HG03280 (cell line): ENCODE measurements at regions not wholly inside any gene's neighbourhood (a gene's known extent, or its start where the extent isn't known, plus 50 kb on each side); places are given as distances from the start of the nearest gene placed in this dataset.

Experiments
- ATAC-seq: cut with Tn5 transposase; IDR thresholded peaks from one replicate; pipeline ENCODE4 v1.9.1; 2021; ENCODE audit warnings: mild to moderate bottlenecking, moderate library complexity; ENCODE audit not compliant: unreplicated experiment

DNA sequence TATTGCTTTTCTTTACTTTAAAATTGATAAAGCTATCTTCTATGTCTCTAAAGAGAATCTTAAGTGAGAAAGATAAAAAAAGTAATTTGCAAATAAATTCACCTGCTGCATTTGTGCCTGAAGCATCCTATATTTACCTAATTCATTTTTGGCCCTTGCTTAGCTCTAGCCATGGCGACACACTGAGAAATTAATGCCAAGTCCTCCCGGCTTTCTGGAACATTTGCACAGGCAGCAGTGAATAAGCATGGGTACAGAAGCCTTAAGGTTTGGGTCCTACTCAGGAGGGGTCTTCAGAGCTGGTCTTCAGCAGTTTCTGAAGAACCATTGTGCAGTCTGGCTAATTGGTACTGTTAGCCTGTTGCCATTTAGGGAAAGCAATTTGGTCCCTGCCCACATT is 73.9 kb upstream of the ZEB2 start:
- ATAC-seq, result no peak

GRCh38 chr2:144592500-144593256 is 72.8 kb upstream of the ZEB2 start:
- ATAC-seq, result no peak

DNA sequence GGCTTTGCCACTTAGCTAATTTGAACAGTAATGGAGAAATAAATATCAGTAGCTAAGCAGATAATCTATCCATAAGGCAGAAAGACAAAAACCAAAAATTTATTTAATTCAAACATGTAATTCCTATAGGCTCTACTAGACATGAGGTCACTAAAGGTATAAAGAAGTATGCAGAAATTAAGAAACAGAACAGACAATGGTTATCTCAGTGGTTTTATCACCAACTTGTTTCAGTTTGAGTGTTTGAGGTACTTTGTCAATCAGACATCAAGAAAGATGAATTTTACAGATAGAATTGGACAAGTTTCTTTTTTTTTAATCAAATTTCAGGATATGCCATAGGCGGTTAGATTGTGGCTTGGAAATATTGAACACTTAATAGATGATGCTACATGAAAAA is 67.4 kb upstream of the ZEB2 start:
- no peak for ATAC-seq

DNA sequence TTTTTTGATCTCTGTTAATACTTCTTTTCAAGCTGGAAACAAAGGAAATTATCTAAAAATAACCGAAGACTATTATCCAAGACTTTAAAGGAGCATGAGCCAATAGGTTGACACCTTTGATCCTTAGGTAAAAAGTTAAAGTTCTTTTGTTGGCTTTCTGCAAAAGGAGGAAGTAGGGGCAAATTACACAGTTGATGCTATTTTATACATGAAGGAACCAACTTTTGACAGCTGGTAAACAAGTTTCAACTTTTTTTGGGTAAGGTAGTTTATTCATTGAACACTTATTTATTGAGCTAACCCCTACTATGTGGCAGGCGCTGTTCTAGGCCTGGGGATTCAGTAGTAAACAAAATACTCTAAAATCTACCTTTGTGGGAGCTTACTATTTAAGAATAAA is 66.6 kb upstream of the ZEB2 start:
- no peak for ATAC-seq

DNA sequence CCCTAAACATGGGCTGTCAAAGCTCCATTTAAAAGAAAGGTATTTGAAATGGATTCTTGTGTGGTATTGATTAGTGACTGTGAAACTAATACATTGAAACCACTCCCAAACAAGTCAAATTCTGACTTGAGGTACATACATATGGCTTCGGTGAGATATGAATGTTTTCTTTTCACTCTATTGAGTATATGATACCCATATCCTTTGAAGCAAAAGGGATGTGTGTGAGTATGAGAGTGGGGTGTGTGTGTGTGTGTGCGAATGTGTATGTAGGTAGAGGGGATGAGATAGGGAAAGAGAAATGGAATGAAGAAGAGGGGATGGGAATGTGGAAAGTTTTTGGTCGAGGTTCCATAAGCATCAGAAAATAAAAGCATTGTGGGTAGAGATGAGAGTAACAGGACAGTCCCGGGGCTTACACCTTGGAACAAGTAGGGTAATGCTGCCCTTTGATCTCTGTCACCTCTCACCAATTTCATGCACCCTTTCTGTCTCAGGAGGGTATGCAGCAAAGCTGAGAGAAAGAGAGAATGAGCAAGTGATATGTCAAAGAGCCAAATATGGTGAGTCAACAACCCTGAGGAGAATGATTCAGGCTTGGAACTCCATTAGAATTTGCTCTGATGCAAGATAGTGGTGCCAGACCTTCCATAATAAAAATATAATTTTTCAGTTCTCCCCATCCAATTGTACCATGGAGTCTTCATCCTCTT is 64.0 kb upstream of the ZEB2 start:
- no peak for ATAC-seq

GRCh38 chr2:144583381-144583729 is 63.4 kb upstream of the ZEB2 start:
- no peak for ATAC-seq

GRCh38 chr2:144582651-144583380 is 62.9 kb upstream of the ZEB2 start:
- no peak for ATAC-seq

- no peak for ATAC-seq
Measured at GRCh38 chr2:144580521-144581161, 60.7 kb upstream of the ZEB2 start.

- ATAC-seq, result no peak
Measured at GRCh38 chr2:144579556-144579955, 59.6 kb upstream of the ZEB2 start.

DNA sequence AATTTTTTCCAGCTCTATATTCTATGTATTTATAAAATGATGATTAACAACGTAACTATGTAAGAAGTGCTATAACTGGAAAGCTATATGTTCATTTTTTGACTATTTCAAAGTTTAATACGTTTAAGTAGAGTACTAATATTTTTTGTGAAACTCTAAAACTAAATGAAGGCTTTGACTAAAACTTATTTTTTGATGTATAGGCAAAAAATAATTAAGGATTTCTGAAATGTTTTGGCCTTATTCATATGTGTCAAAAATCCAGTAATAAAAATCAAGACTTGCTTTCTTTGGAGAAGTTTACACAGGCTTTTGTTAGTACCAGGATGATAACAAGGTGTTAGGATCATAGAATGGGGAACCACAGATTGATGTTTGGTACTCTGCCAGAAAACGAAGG is 58.2 kb upstream of the ZEB2 start:
- no peak for ATAC-seq

DNA sequence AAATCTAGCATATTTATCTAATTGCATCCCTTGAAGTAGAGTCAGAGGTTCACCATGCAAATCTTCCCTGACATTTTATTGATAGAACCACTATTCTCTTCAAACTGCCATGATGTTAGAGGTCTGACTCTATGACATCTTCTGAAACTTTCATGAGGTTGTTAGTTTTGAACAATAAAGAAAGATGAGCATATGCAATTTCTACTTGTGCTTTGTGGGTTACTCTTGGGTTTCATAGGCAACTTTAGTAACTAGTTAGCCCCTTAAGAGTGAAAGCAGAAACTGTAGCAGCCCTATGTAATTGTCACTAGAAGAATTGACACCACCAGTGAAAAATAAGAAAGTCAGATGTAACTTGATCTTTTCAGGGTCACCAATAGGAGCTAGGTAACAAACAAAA is 53.1 kb upstream of the ZEB2 start:
- peak; percentile 71 for ATAC-seq

DNA sequence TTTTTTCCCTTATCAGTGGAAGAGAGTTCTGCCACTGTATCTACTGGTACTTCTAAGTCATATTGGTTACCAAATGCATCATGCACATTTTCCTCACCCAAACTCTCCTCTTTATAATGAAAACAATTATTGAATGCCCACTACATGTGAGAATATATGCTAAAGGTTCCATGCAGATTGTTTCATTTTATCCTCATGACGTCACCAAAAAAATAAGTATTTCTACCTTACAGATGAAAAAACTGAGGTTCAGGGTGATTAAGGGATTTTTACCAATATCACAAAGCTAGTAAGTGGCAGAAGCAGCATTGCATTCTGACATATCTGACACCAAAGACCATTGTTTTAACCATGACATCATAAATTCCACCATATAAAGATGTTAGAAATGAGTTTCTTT is 51.9 kb upstream of the ZEB2 start:
- ATAC-seq, result no peak

GRCh38 chr2:144570566-144570965 is 50.6 kb upstream of the ZEB2 start:
- no peak for ATAC-seq
